ENCODE measurements at regions not wholly inside any gene's neighbourhood (a gene's known extent, or its start where the extent isn't known, plus 50 kb on each side); places are given as distances from the start of the nearest gene placed in this dataset.
A peak's percentile ranks its signal among the peaks of the same experiment; 100 is the strongest.

DNA sequence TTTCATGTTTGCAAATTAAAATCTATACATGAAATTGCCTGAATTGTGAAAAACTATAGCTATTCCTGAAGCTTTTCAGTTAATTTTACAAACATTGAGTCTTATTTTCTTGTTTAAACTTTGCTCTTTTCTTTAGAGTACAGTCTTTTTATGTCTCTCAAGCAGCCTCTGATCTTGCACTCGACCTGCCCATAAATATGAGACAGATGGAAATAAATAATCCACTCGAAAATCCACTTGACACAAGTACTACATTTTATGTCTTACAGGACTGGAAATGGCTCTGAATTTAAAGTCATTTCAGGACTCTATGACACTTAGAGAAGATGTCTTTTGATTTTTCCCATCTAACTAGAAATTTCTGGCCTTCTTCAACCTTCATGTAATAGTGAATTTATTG lies 283.8 kb downstream of the USP25 start:
- no peak for DNase-seq (ENCODE audit: low read depth)

DNA sequence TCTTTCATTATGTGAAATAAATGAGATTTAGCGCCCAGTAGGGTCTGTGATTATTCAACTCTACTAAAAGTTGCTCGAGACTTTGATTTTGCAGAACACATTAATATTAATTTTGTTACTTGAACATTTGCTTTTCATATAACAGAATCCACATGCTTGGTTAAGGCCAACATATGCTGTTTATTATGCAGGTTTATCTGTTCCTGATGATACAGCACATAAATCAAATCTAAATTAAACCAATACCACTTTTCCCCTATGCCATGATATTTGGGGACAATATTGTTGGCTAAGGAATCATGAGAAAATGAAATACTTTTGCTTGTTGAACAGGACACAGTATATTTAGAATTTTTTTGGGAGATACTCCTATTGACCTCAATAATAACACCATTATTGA lies 291.1 kb downstream of the USP25 start:
- no peak for DNase-seq (ENCODE audit: low read depth)

DNA sequence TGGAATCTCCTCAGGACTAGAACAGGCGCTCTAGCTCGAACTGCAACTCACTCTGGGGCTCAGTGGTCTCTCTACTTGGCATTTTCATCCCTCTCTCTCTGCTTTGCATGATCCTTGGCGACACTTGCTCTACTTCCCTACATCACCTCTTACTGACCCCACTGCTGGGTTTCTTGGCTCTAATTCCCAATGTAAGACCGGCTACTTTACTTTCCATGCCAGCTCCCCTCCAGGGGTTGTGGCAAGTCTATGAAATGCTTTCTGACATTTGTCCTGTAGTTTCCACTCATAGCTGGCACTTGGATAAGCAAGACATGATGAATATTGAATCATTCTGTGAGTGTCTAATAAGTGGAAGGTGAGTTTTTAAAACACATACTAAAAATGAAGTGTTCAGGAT lies 292.3 kb downstream of the USP25 start:
- DNase-seq (ENCODE audit: low read depth): no peak

- DNase-seq (ENCODE audit: low read depth): no peak
Observed at GRCh38 chr21:16022921-16023320, 293.1 kb downstream of the USP25 start.

DNA sequence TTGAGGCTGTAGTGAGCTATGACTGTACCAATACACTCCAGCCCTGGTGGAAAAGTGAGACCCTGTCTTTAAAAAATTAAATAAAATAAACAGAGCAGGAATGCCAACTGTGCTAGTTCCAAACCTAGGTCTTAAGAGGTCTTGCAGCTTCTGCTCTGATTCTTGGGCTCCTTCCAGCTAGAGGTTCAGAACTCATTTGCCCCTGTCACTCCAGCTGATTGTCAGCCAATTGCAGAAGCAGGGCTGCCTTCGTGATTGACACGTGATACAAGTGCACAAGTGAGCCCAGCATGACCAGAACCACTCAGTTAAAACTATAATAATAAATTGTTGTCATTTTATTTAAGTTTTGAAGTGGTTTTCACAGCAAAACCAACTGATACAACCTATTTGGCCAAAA lies 298.4 kb downstream of the USP25 start:
- no peak for DNase-seq (ENCODE audit: low read depth)

DNA sequence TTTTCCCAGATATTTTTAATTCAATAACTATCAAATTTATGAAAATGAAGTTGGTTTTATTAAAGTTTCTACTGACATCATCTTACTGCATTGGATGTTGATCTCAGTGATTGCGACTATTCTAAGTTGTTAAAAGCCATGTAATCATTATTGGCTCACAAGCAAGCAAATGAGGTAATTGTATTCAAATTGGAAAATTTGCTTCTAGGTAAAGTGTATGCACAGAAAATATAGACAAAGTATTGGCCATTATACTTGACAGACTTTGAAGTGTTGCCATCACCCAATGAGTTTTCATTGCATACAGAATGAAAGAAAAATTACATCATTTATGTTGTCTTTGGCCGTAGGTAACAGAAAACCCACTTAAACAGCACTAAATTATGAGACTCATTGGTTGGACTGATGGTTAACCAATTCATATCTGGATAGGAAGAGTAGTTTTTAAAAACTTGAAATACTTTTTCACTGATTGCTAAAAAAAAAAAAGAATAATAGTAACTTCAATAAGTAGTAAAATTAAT lies 299.2 kb downstream of the USP25 start:
- DNase-seq (ENCODE audit: low read depth): no peak

DNA sequence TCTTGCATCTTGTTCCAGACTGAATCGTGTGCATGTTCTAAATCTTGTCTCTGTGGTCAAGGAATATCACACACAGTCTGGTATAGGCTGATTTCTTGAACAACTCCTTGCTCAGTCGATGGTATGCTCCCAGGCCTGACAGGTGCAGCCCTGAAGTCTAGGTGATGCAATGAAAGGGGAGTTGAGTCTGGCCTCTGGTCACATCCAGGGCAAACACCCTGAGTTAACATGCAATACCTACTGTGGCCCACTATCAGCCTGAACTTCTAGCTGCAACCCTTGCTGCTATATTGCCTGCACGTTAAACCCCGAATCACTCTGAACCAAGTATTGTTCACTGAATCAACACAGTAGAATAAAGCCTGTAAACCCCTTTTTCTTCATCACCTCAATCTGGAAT lies 303.4 kb downstream of the USP25 start:
- DNase-seq (ENCODE audit: low read depth): no peak

DNA sequence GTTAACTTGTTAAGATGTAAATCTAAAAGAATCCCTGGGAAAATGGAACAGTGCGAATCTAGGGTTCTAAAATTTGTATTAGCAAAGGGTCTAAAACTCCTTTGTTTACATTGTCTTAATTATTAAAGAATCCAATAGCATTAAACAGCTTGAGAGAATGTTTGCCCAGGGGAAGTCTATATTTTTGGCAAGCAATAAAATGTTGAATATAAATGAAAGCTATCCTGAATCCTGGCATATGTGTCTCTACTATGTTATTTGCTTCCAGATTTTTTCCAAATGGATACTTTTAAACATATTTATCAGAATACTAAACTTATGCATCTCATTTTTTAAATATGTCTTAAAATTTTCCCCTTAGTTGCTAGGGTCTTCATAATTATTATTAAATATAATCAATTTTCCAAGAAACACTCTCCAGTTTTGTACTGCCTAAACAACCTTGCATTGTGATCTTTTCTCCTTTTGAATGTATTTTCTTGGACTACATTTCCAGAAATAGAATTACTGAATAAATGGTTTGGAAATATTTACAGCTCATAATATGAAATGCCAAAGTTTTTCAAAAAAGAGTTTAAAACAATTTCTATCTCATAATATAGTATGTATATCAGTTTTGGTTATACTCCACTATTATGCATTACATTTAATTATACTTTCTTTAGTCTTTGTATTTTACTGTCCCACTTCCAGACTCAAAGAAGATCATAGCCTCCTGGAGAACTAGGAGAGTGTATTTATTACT lies 304.8 kb downstream of the USP25 start:
- DNase-seq (ENCODE audit: low read depth): no peak

- DNase-seq (ENCODE audit: low read depth): peak; percentile 27
Observed at GRCh38 chr21:16037421-16037955, 307.7 kb downstream of the USP25 start.

GRCh38 chr21:16040601-16041000 lies 310.8 kb downstream of the USP25 start:
- no peak for DNase-seq (ENCODE audit: low read depth)

DNA sequence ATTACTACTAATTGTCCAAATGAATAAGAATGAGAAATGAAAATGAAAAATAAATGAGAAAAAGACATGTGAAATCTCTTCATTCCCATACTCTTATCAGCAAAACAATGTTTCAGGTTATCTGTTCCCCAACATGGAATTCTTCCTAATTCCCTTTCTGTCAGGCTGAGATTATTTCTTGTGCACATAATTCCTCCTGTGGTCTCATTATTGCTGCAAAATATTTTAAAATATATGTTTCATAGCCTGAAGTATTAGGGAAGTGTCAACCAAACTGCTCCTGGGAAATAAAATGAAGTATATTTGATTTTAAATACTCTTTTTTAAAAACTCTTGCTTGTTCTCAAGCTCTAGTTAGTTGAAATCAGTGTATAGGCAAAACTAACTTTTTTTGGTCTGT lies 314.9 kb downstream of the USP25 start:
- DNase-seq (ENCODE audit: low read depth): no peak

DNA sequence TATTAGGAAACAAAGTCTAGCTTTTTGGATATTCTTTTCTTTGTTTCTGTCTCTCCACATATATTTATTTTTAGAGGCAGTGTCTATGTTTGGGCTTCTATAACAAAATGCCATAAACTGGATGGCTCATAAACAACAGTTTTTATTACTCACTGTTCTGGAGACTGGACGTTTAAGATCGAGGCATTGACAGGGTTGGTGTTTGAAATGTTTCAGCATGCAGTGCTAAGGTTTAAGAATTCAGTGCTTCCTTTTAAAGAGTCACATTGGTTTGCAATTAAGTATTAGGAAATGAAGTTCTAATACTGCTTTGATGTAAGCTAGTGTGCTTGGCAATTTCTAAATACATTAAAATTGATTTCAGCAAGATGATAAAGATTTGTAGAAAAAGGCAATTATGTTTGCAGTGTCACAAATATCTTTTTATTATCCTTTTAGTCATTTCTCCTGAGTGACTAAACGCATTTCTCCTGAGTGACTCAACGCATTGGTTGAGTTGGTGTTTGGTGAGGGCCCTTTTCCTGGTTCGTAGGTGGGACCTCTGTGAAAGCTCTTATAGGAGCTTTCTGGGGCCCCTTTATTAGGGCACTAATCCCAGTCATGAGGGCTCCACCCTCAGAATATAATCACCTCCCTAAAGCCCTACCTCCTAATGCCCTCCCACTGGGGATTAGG lies 317.0 kb downstream of the USP25 start:
- no peak for DNase-seq (ENCODE audit: low read depth)

GRCh38 chr21:16047904-16048303 lies 318.1 kb downstream of the USP25 start:
- no peak for DNase-seq (ENCODE audit: low read depth)

GRCh38 chr21:16055014-16055413 lies 325.2 kb downstream of the USP25 start:
- DNase-seq (ENCODE audit: low read depth): no peak

GRCh38 chr21:16058896-16059295 lies 329.1 kb downstream of the USP25 start:
- DNase-seq (ENCODE audit: low read depth): no peak

- no peak for DNase-seq (ENCODE audit: low read depth)
Observed at GRCh38 chr21:16059981-16060380, 330.2 kb downstream of the USP25 start.

DNA sequence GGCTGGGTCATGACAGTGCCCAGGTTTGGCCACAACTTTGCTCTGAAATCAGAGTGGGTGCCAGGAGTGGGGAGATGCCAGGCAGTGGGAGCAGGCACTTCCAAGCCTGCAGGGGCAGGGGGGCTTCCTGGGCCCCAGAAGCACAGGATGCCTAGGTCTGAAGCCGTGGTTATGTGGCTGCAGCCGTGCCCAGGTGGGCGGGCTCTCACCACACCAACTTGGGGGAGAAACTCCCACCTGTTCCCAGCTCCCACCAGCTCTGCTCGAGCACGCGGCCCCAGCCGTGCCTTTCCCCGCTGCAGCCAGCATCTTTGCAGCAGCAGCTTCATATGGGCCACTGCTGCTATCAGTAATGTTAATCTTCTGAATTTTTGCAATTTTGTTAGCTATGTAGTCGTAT lies 331.4 kb downstream of the USP25 start:
- no peak for DNase-seq (ENCODE audit: low read depth)

DNA sequence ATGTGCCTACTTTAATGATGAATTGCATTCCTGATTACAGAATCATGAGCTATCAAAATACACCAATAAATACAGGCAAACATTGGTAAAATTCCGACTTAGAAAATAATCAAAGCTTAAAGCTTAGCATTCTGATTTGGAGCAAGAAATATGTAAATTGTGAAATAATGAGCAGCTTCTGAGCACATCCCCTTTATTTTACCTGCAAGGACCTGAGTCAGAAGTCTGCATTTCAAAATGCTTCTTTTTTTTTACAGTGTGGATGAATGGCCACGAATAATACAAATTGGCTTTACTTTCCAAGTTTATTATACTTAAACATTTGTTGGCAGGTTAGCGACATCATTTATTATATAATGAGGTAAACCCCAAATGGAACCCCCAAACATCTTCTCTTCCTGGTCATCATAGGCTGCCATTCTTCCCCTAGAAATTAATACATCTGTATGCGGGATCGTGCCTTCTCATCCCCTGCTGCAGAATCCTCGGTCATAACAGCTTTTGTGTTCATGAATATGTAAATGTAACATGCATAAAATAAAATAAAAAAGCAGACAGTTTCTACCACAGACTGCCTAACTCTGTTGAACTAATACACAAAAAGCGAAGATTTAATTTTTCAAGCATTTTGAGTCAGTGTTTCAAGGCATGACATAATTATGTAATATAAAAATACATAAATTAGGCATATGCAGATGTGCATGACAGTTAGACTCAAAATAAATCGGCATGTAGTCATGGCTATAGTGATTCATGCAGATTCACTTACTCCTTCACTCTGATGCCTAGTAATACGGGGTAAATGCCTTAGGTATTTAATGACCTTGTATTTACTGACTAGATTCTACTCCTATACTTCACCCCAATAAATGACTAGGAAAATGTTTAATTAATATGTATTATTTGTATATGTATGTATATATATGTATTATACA lies 339.7 kb downstream of the USP25 start:
- no peak for DNase-seq (ENCODE audit: low read depth)

GRCh38 chr21:16070207-16070651 lies 340.4 kb downstream of the USP25 start:
- no peak for DNase-seq (ENCODE audit: low read depth)

- DNase-seq (ENCODE audit: low read depth): no peak
Observed at GRCh38 chr21:16071092-16071491, 341.3 kb downstream of the USP25 start.

- no peak for DNase-seq (ENCODE audit: low read depth)
Observed at GRCh38 chr21:16071761-16072160, 342.0 kb downstream of the USP25 start.

GRCh38 chr21:16072221-16072620 lies 342.4 kb downstream of the USP25 start:
- DNase-seq (ENCODE audit: low read depth): no peak

Measured in CMK (cell line).